A673 (cell line): ENCODE measurements at regions not wholly inside any gene's neighbourhood (a gene's known extent, or its start where the extent isn't known, plus 50 kb on each side); places are given as distances from the start of the nearest gene placed in this dataset.

Source experiments
- BruUV-seq: library from RNA; stranded (reverse); fragments of 400-500 nt; replicated peaks from 2 replicates; lab custom pipeline; 2021; lab: Mats Ljungman, UMichigan
- CTCF ChIA-PET: fragments of 300-600 bp; sonication (Branson Sonifier 250); formaldehyde crosslinking; loops from one replicate; lab custom pipeline; 2022; ENCODE audit warnings: antibody characterized with exemption; lab: Charles Lee
- POLR2A ChIA-PET: fragments of 300-600 bp; sonication (Branson Sonifier 250); formaldehyde crosslinking; loops from one replicate; lab custom pipeline; 2022; ENCODE audit warnings: antibody characterized with exemption; ENCODE audit not compliant: low non-redundant PET; lab: Charles Lee
- DNase-seq: peaks from one replicate; pipeline ENCODE4 v3.0.0-alpha.2; 2015; ENCODE audit warnings: low spot score
- H3K27ac ChIP-seq: fragments of 200-600 bp; sonication (generic); 2 replicates; pipeline ENCODE4 v1.5.1; 2016; ENCODE audit warnings: mixed run types, low read depth, mild to moderate bottlenecking, mixed read lengths, antibody characterized with exemption, low read length; ENCODE audit not compliant: poor library complexity, severe bottlenecking
- H3K27me3 ChIP-seq: fragments of 200-600 bp; sonication (generic); replicated peaks from 2 replicates; pipeline ENCODE4 v1.6.1; 2017; ENCODE audit warnings: mixed run types, low read depth, mild to moderate bottlenecking, mixed read lengths, antibody characterized with exemption, low read length; ENCODE audit not compliant: insufficient read depth, poor library complexity
- H3K36me3 ChIP-seq: fragments of 200-600 bp; sonication (generic); 2 replicates; pipeline ENCODE4 v1.6.1; 2016; ENCODE audit warnings: mixed run types, mild to moderate bottlenecking, mixed read lengths, antibody characterized with exemption, low read length; ENCODE audit not compliant: insufficient read depth, poor library complexity, severe bottlenecking
- H3K4me1 ChIP-seq: fragments of 200-600 bp; sonication (generic); 2 replicates; pipeline ENCODE4 v1.6.1; 2017; ENCODE audit warnings: mixed run types, mild to moderate bottlenecking, mixed read lengths, antibody characterized with exemption, low read length; ENCODE audit not compliant: insufficient read depth, poor library complexity, severe bottlenecking
- H3K4me3 ChIP-seq: fragments of 200-600 bp; sonication (generic); 2 replicates; pipeline ENCODE4 v1.5.1; 2016; ENCODE audit warnings: low read depth, mixed run types, mild to moderate bottlenecking, mixed read lengths, low read length; ENCODE audit not compliant: poor library complexity, severe bottlenecking
- H3K9me3 ChIP-seq: fragments of 200-600 bp; sonication (generic); 2 replicates; pipeline ENCODE4 v1.6.1; 2016; ENCODE audit warnings: mixed run types, low read depth, mild to moderate bottlenecking, mixed read lengths, antibody characterized with exemption, low read length; ENCODE audit not compliant: poor library complexity, severe bottlenecking
- EZH2 ChIP-seq: fragments of 200-600 bp; sonication (generic); IDR thresholded peaks from 2 replicates; pipeline ENCODE4 v1.6.1; 2017; ENCODE audit warnings: borderline replicate concordance, low read depth, mild to moderate bottlenecking, mixed read lengths, antibody characterized with exemption, low read length; ENCODE audit not compliant: poor library complexity, severe bottlenecking
- intact Hi-C: fragments of 100-400 bp; cut with micrococcal nuclease; formaldehyde crosslinking; loops from one replicate; pipeline ENCODE4 v1.10.0; 2022; ENCODE audit not compliant: unreplicated experiment
- TF ChIP-seq, protein P1 (sequence below): fragments of 300-800, 200-600 bp; sonication (generic); conservative IDR thresholded peaks from 2 replicates; pipeline ENCODE4 v1.5.1; 2017; ENCODE audit warnings: low read depth, mild to moderate bottlenecking, antibody characterized with exemption, low read length, moderate library complexity, mixed read lengths

DNA sequence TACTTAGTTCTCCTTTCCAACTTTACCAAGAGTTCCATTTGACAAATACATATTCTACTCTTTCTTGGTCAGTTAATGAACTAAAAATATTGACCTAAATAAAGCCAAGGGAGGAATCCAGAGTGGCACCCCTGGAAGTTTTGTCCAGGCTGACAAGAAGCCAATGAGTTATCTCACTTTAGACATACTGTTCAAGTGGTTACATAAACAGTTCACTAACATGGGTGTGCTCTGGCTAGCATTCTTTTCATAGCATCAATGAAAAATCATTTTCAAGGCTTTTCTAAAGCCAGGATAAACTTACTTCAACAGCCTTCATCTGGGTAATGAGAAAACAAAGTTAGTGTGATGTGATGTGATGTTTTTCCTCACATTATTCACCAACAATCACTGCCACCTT, 649.4 kb downstream of the TDRD15 start:
- no peaks in the 10 kb centered on the region for H3K9me3 ChIP-seq
- no peak for DNase-seq
- no TSS peak for BruUV-seq
- CTCF ChIA-PET: no interaction called here
- H3K27ac ChIP-seq: no peak overlapping the region
- no peaks in the 10 kb centered on the region for H3K36me3 ChIP-seq
- no peaks in the 10 kb centered on the region for H3K4me1 ChIP-seq
- no peak for TF ChIP-seq EZH2
- TF ChIP-seq, protein P1, sequence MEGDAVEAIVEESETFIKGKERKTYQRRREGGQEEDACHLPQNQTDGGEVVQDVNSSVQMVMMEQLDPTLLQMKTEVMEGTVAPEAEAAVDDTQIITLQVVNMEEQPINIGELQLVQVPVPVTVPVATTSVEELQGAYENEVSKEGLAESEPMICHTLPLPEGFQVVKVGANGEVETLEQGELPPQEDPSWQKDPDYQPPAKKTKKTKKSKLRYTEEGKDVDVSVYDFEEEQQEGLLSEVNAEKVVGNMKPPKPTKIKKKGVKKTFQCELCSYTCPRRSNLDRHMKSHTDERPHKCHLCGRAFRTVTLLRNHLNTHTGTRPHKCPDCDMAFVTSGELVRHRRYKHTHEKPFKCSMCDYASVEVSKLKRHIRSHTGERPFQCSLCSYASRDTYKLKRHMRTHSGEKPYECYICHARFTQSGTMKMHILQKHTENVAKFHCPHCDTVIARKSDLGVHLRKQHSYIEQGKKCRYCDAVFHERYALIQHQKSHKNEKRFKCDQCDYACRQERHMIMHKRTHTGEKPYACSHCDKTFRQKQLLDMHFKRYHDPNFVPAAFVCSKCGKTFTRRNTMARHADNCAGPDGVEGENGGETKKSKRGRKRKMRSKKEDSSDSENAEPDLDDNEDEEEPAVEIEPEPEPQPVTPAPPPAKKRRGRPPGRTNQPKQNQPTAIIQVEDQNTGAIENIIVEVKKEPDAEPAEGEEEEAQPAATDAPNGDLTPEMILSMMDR: no peak
- H3K4me3 ChIP-seq: no peak overlapping the region
- intact Hi-C loops: no loop called here
- peaks cover 14% of the 10 kb centered on the region for H3K27me3 ChIP-seq
- POLR2A ChIA-PET: no interaction called here

DNA sequence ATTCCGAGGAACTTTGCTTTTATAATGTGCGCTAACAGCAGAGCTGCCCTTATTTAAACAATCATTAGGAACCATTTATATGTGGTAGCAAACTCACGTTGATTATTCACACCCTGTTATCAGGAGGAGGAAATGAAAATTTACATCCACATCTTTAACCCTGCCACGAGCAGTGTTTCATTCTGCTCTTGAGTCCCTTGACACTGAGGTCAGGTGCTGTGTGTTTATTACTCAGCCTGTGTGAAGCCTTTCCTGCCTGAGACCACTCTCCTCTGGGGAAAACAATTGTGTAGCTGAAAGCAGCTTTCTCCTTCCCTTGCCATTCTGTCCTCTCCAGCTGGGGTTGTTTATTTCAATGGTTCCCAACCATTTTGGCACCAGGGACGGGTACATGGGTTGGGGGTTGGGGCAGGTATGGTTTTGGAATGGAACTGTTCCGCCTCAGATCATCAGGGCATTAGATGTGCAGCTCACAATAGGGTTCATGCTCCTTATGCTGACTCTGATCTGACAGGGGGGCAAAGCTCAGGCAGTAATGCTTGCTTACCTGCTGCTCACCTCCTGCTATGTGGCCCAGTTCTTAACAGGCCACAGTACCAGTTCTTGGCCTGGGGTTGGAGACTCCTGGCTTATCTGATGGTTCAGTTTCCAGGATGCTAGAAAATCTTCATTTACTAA, 651.1 kb downstream of the TDRD15 start:
- no peak overlapping the region for H3K27ac ChIP-seq
- intact Hi-C loops: no loop called here
- ChIA-PET POLR2A (no interaction called here), CTCF (no interaction called here)
- H3K4me3 ChIP-seq: no peak overlapping the region
- DNase-seq: no peak
- TF ChIP-seq, protein P1: no peak
- TF ChIP-seq EZH2: no peak
- no peaks in the 10 kb centered on the region for H3K36me3 ChIP-seq
- H3K27me3 ChIP-seq: peaks cover 7% of the 10 kb centered on the region
- H3K4me1 ChIP-seq: no peaks in the 10 kb centered on the region
- BruUV-seq: no TSS peak
- H3K9me3 ChIP-seq: no peaks in the 10 kb centered on the region

DNA sequence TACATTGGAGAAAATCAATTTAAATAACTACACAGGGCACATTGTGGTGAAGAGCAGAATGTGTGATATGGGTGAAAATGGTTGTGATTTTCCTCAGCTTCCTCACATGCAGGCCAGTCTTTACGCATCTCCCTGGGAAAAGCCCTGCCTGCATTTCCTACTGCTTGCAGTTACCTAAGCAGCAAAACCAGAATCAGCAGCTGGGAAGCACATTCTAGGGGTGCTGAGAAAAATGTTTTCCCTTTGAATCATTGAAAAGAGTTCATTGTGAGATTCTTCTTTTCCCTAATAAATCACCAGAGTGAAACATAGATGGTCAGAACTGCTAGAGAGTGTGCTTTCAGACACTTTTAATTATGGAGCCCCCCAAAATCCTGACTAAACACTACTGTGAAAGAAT, 656.0 kb downstream of the TDRD15 start:
- intact Hi-C loops: no loop called here
- H3K4me3 ChIP-seq: no peak overlapping the region
- ChIA-PET POLR2A (no interaction called here), CTCF (no interaction called here)
- DNase-seq: no peak
- H3K36me3 ChIP-seq: no peaks in the 10 kb centered on the region
- H3K9me3 ChIP-seq: no peaks in the 10 kb centered on the region
- no peak overlapping the region for H3K27ac ChIP-seq
- BruUV-seq: no TSS peak
- TF ChIP-seq, protein P1: no peak
- no peak for TF ChIP-seq EZH2
- H3K27me3 ChIP-seq: no peaks in the 10 kb centered on the region
- H3K4me1 ChIP-seq: no peaks in the 10 kb centered on the region
